Lower leg skin (tissue), 3 donors: ENCODE measurements at regions not wholly inside any gene's neighbourhood (a gene's known extent, or its start where the extent isn't known, plus 50 kb on each side); places are given as distances from the start of the nearest gene placed in this dataset.

ENCODE experiments used
- CTCF ChIP-seq, 3 donors: fragments of 450-650 bp; IDR thresholded peaks; one replicate each; pipeline ENCODE4 v1.5.1; 2016; ENCODE audit warnings: antibody characterized with exemption in 3 of 3, mild to moderate bottlenecking in 3 of 3, moderate library complexity in 2 of 3
- POLR2A ChIP-seq, 2 donors: fragments of 450-650 bp; IDR thresholded peaks; one replicate each; pipeline ENCODE4 v1.6.1; 2016 to 2017; ENCODE audit warnings: antibody characterized with exemption in 2 of 2, mild to moderate bottlenecking in 1 of 2, moderate library complexity in 1 of 2

- TF ChIP-seq CTCF (IDR thresholded peaks at IDR 0.05) = no peak
- no peak for TF ChIP-seq POLR2A (IDR thresholded peaks at IDR 0.05)
Measured at GRCh38 chr9:7243838-7244237, 486.1 kb downstream of the KDM4C start.
